ENCODE measurements at regions not wholly inside any gene's neighbourhood (a gene's known extent, or its start where the extent isn't known, plus 50 kb on each side); places are given as distances from the start of the nearest gene placed in this dataset.

GRCh38 chr9:746661-747434, 94.6 kb upstream of the DMRT1 start:
- no peaks in the 10 kb centered on the region for H3K9me3 ChIP-seq (ENCODE audit: control insufficient read depth in 1 of 2, insufficient read depth in 1 of 2, low read length in 2 of 2)
- ATAC-seq (ENCODE audit: poor library complexity) (no peak), DNase-seq (no peak)
- intact Hi-C loops (cut with DNase I, micrococcal nuclease) = no loop called here
- H3K27ac ChIP-seq (ENCODE audit: low read depth in 1 of 2, low read length in 2 of 2) = no peak overlapping the region
- H3K36me3 ChIP-seq (ENCODE audit: insufficient read depth, low read length) = peaks cover 10% of the 10 kb centered on the region
- no peak overlapping the region for H3K27ac Mint-ChIP-seq
- H3K9me3 Mint-ChIP-seq = no peaks in the 10 kb centered on the region
- no peak overlapping the region for H3K4me3 Mint-ChIP-seq
- H3K4me1 Mint-ChIP-seq (ENCODE audit: low read depth) = peaks cover 47% of the 10 kb centered on the region
- peaks cover 22% of the 10 kb centered on the region for H3K4me1 ChIP-seq (ENCODE audit: insufficient read depth, low read length)
- no peak overlapping the region for H3K4me3 ChIP-seq (ENCODE audit: low read length)
- no peaks in the 10 kb centered on the region for H3K27me3 ChIP-seq (ENCODE audit: control insufficient read depth in 1 of 2, insufficient read depth in 2 of 2, low read length in 2 of 2)
- ChIA-PET POLR2A (no interaction called here), CTCF (no interaction called here)
- H3K27me3 Mint-ChIP-seq = no peaks in the 10 kb centered on the region
- TF ChIP-seq CTCF (IDR thresholded peaks at IDR 0.05) = no peak
- H3K36me3 Mint-ChIP-seq (ENCODE audit: low read depth) = no peaks in the 10 kb centered on the region

GRCh38 chr9:747567-747966, 93.9 kb upstream of the DMRT1 start:
- CTCF ChIA-PET = no interaction called here
- Mint-ChIP-seq H3K4me1 (ENCODE audit: low read depth) (peaks cover 52% of the 10 kb centered on the region), H3K4me3 (no peak overlapping the region), H3K27ac (no peak overlapping the region), H3K9me3 (no peaks in the 10 kb centered on the region), H3K27me3 (no peaks in the 10 kb centered on the region), H3K36me3 (ENCODE audit: low read depth) (no peaks in the 10 kb centered on the region)
- no peak for TF ChIP-seq CTCF (IDR thresholded peaks at IDR 0.05)
- intact Hi-C loops (cut with DNase I, micrococcal nuclease) = no loop called here
- no peak overlapping the region for H3K27ac ChIP-seq (ENCODE audit: low read depth in 1 of 2, low read length in 2 of 2)
- peaks cover 6% of the 10 kb centered on the region for H3K36me3 ChIP-seq (ENCODE audit: insufficient read depth, low read length)
- peaks cover 22% of the 10 kb centered on the region for H3K4me1 ChIP-seq (ENCODE audit: insufficient read depth, low read length)
- POLR2A ChIA-PET = no interaction called here
- no peak for ATAC-seq (ENCODE audit: poor library complexity)
- H3K27me3 ChIP-seq (ENCODE audit: control insufficient read depth in 1 of 2, insufficient read depth in 2 of 2, low read length in 2 of 2) = no peaks in the 10 kb centered on the region
- no peak for DNase-seq
- no peaks in the 10 kb centered on the region for H3K9me3 ChIP-seq (ENCODE audit: control insufficient read depth in 1 of 2, insufficient read depth in 1 of 2, low read length in 2 of 2)
- no peak overlapping the region for H3K4me3 ChIP-seq (ENCODE audit: low read length)

GRCh38 chr9:748861-749497, 92.5 kb upstream of the DMRT1 start:
- Histone ChIP-seq H3K4me3 (ENCODE audit: low read length) (no peak overlapping the region), H3K27ac (ENCODE audit: low read depth in 1 of 2, low read length in 2 of 2) (no peak overlapping the region), H3K4me1 (ENCODE audit: insufficient read depth, low read length) (peaks cover 22% of the 10 kb centered on the region), H3K36me3 (ENCODE audit: insufficient read depth, low read length) (no peaks in the 10 kb centered on the region), H3K9me3 (ENCODE audit: control insufficient read depth in 1 of 2, insufficient read depth in 1 of 2, low read length in 2 of 2) (no peaks in the 10 kb centered on the region), H3K27me3 (ENCODE audit: control insufficient read depth in 1 of 2, insufficient read depth in 2 of 2, low read length in 2 of 2) (no peaks in the 10 kb centered on the region)
- Mint-ChIP-seq H3K4me1 (ENCODE audit: low read depth) (peaks cover 52% of the 10 kb centered on the region), H3K27me3 (no peaks in the 10 kb centered on the region), H3K36me3 (ENCODE audit: low read depth) (no peaks in the 10 kb centered on the region), H3K9me3 (no peaks in the 10 kb centered on the region), H3K4me3 (peak overlapping the region; percentile 13), H3K27ac (peak overlapping the region; percentile 67)
- ChIA-PET CTCF (no interaction called here), POLR2A (no interaction called here)
- no peak for DNase-seq
- ATAC-seq (ENCODE audit: poor library complexity) = no peak
- no peak for TF ChIP-seq CTCF (IDR thresholded peaks at IDR 0.05)
- intact Hi-C loops (cut with DNase I, micrococcal nuclease) = no loop called here
